HCT116 (cell line): ENCODE measurements at regions not wholly inside any gene's neighbourhood (a gene's known extent, or its start where the extent isn't known, plus 50 kb on each side); places are given as distances from the start of the nearest gene placed in this dataset.

Experiments
- ATAC-seq: fragments of 200-7000 bp; cut with Tn5 transposase; 2 replicates; pipeline ENCODE4 v1.9.1; 2020; ENCODE audit warnings: mild to moderate bottlenecking, moderate library complexity
- BruUV-seq: library from RNA; stranded (reverse); fragments of 400-500 nt; replicated peaks from 2 replicates; lab custom pipeline; 2021; lab: Mats Ljungman, UMichigan
- CTCF ChIA-PET: fragments of 300-600 bp; sonication (Branson Sonifier 250); formaldehyde crosslinking; loops from one replicate; lab custom pipeline; 2021; ENCODE audit warnings: antibody characterized with exemption; lab: Charles Lee
- POLR2A ChIA-PET: fragments of 300-600, 350-600 bp; sonication (Branson Sonifier 250); formaldehyde crosslinking; loops from one replicate; lab custom pipeline; 2021; ENCODE audit warnings: antibody characterized with exemption; lab: Charles Lee
- RAD21 ChIA-PET, 2 experiments: fragments of 300-600 bp; sonication (Branson Sonifier 250); formaldehyde crosslinking; loops; one replicate each; lab custom pipeline; 2023; ENCODE audit warnings: low total read pairs in 2 of 2; ENCODE audit not compliant: uncharacterized antibody in 2 of 2, unreplicated experiment in 2 of 2, low non-redundant PET in 1 of 2; lab: Charles Lee
- DNase-seq: peaks from one replicate; pipeline ENCODE4 v3.0.0-alpha.2; 2010; ENCODE audit warnings: low read depth, low spot score
- H2AFZ ChIP-seq: fragments of 200-600 bp; shearing (Covaris generic), sonication (generic); 2 replicates; pipeline ENCODE4 v1.6.1; 2017; ENCODE audit warnings: low read depth, mixed run types, mixed read lengths, antibody characterized with exemption, low read length; ENCODE audit not compliant: poor library complexity, severe bottlenecking
- H3K27ac ChIP-seq: 2 replicates; pipeline ENCODE4 v1.5.1; 2012; ENCODE audit warnings: low read depth, low read length
- H3K27me3 ChIP-seq: fragments of 200-600 bp; sonication (generic); 2 replicates; pipeline ENCODE4 v1.6.1; 2016; ENCODE audit warnings: mixed run types, low read length, mixed read lengths; ENCODE audit not compliant: insufficient read depth
- H3K36me3 ChIP-seq, 2 experiments: fragments of 200-500 bp in 1 of 2; fragments of 200-600 bp in 1 of 2; sonication (Bioruptor generic) in 1 of 2; sonication (generic) in 1 of 2; 2 replicates each; pipeline versions ENCODE4 v1.5.1 to v1.6.1; 2014 to 2016; ENCODE audit warnings: low read length in 2 of 2, inconsistent platforms in 1 of 2, mixed read lengths in 1 of 2, mixed run types in 1 of 2; ENCODE audit not compliant: insufficient read depth in 2 of 2, control insufficient read depth in 1 of 2
- H3K4me1 ChIP-seq, 2 experiments: fragments of 200-600 bp in 1 of 2; sonication (generic) in 1 of 2; 2 replicates each; pipeline versions ENCODE4 v1.5.1 to v1.6.1; 2012 to 2017; ENCODE audit warnings: low read length in 2 of 2, inconsistent platforms in 1 of 2, mild to moderate bottlenecking in 1 of 2, mixed read lengths in 1 of 2, mixed run types in 1 of 2, moderate library complexity in 1 of 2; ENCODE audit not compliant: insufficient read depth in 2 of 2, control insufficient read depth in 1 of 2
- H3K4me2 ChIP-seq: fragments of 200-600 bp; sonication (generic); 2 replicates; pipeline ENCODE4 v1.6.1; 2017; ENCODE audit warnings: mixed run types, low read length, mixed read lengths
- H3K4me3 ChIP-seq, 2 experiments: fragments of 200-600 bp in 1 of 2; sonication (generic) in 1 of 2; replicated peaks in 1 of 2; 2 replicates each; pipeline ENCODE4 v1.5.1; 2011 to 2016; ENCODE audit warnings: low read length in 2 of 2, control low read depth in 1 of 2, low read depth in 1 of 2, mild to moderate bottlenecking in 1 of 2, mixed read lengths in 1 of 2, mixed run types in 1 of 2
- H3K79me2 ChIP-seq: fragments of 200-600 bp; sonication (generic); 2 replicates; pipeline ENCODE4 v1.6.1; 2017; ENCODE audit warnings: mild to moderate bottlenecking, mixed run types, low read length, moderate library complexity, mixed read lengths; ENCODE audit not compliant: insufficient read depth
- H3K9ac ChIP-seq: fragments of 200-600 bp; sonication (generic); 2 replicates; pipeline ENCODE4 v1.6.1; 2016; ENCODE audit warnings: low read length, mixed read lengths
- H3K9me2 ChIP-seq: fragments of 200-600 bp; sonication (generic), shearing (Covaris generic); 2 replicates; pipeline ENCODE4 v1.6.1; 2017; ENCODE audit warnings: mixed run types, mild to moderate bottlenecking, moderate library complexity; ENCODE audit not compliant: insufficient read depth
- H3K9me3 ChIP-seq, 2 experiments: fragments of 200-500 bp in 1 of 2; fragments of 200-600 bp in 1 of 2; sonication (Bioruptor generic) in 1 of 2; sonication (generic) in 1 of 2; 2 replicates each; pipeline ENCODE4 v1.6.1; 2014 to 2017; ENCODE audit warnings: low read length in 2 of 2, mixed read lengths in 2 of 2, inconsistent platforms in 1 of 2, low read depth in 1 of 2, mild to moderate bottlenecking in 1 of 2, mixed run types in 1 of 2, moderate library complexity in 1 of 2; ENCODE audit not compliant: control insufficient read depth in 1 of 2, insufficient read depth in 1 of 2
- H4K20me1 ChIP-seq: fragments of 200-600 bp; sonication (generic), shearing (Covaris generic); 2 replicates; pipeline ENCODE4 v1.6.1; 2017; ENCODE audit warnings: mixed run types, mild to moderate bottlenecking, moderate library complexity; ENCODE audit not compliant: insufficient read depth
- EGR1 ChIP-seq: IDR thresholded peaks from 2 replicates; pipeline ENCODE4 v1.6.1; 2012; ENCODE audit warnings: low read depth
- ELF1 ChIP-seq: IDR thresholded peaks from 2 replicates; pipeline ENCODE4 v1.6.1; 2012; ENCODE audit warnings: low read depth, borderline replicate concordance
- EZH2phosphoT487 ChIP-seq: fragments of 200-600 bp; IDR thresholded peaks from 2 replicates; pipeline ENCODE4 v1.6.1; 2018; ENCODE audit warnings: antibody characterized with exemption, borderline replicate concordance
- FOSL1 ChIP-seq: IDR thresholded peaks from 2 replicates; pipeline ENCODE4 v1.6.1; 2012; ENCODE audit warnings: low read depth
- JUND ChIP-seq: IDR thresholded peaks from 2 replicates; pipeline ENCODE4 v1.6.1; 2012
- POLR2A ChIP-seq: IDR thresholded peaks from 2 replicates; pipeline ENCODE4 v1.7.0; 2011; ENCODE audit warnings: borderline replicate concordance; ENCODE audit not compliant: insufficient read depth, insufficient read length; ENCODE audit errors: extremely low read depth
- SRF ChIP-seq: IDR thresholded peaks from 2 replicates; pipeline ENCODE4 v1.6.1; 2012; ENCODE audit warnings: low read depth
- ZFX ChIP-seq: fragments of 450-650 bp; IDR thresholded peaks from 2 replicates; pipeline ENCODE4 v1.6.1; 2017
- intact Hi-C: fragments of 100-400 bp; cut with micrococcal nuclease; formaldehyde crosslinking; loops from 2 replicates; pipeline ENCODE4 v1.10.0; 2022
- TF ChIP-seq, protein P1 (sequence below): IDR thresholded peaks from 2 replicates; pipeline ENCODE4 v1.6.1; 2012; ENCODE audit warnings: low read depth
- TF ChIP-seq, protein P2 (sequence below): IDR thresholded peaks from 2 replicates; pipeline ENCODE4 v1.6.1; 2012

DNA sequence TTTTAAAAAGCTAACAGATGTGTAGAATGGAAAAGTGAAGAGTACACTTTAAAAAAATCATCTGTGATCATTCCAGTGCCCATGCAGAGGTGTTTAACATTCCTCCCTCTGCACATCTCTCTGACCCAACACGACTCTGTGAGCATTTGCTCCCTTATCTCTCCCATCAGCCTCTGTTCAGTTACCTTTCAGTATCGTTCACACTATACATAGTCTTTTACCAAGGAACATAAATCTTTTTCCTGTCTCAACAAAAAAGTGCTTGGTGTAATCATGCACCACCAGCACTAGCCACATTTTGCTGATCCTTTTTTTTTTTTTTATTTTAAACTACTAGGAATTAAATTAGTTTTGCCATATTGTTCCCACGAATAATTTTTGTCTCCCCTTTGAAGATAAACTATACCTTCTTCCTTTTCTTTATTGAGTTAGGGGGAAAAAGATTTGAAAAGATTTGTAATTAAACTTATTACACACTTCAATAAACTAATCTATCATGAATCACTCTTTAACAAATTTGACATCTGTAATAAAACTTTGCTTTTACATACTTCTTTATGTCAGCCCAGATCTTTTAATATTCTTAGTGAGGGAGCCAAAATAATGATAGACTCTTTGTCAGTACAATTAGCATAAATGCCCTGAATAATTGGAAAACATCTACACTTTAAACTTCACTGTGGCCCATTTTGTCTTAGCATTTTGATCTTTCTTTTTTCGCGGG, 489.8 kb upstream of the FANCL start:
- Histone ChIP-seq H3K4me1 (peaks cover 7 to 10% of the 10 kb centered on the region in 2 experiments; a peak in 2 of 4 replicates), H4K20me1 (no peaks in the 10 kb centered on the region), H3K4me2 (no peak overlapping the region), H3K9ac (no peak overlapping the region), H3K79me2 (no peaks in the 10 kb centered on the region), H3K9me2 (no peaks in the 10 kb centered on the region), H3K27ac (no peak overlapping the region), H3K36me3 (no peaks in the 10 kb centered on the region), H3K9me3 (no peaks in the 10 kb centered on the region), H2AFZ (no peak overlapping the region), H3K4me3 (no peak overlapping the region), H3K27me3 (no peaks in the 10 kb centered on the region; the same call in 1 of the 2 replicates)
- ATAC-seq (no peak), DNase-seq (no peak)
- CTCF ChIA-PET = no interaction called here
- TF ChIP-seq FOSL1 = no peak
- no peak for TF ChIP-seq JUND
- TF ChIP-seq, protein P1, sequence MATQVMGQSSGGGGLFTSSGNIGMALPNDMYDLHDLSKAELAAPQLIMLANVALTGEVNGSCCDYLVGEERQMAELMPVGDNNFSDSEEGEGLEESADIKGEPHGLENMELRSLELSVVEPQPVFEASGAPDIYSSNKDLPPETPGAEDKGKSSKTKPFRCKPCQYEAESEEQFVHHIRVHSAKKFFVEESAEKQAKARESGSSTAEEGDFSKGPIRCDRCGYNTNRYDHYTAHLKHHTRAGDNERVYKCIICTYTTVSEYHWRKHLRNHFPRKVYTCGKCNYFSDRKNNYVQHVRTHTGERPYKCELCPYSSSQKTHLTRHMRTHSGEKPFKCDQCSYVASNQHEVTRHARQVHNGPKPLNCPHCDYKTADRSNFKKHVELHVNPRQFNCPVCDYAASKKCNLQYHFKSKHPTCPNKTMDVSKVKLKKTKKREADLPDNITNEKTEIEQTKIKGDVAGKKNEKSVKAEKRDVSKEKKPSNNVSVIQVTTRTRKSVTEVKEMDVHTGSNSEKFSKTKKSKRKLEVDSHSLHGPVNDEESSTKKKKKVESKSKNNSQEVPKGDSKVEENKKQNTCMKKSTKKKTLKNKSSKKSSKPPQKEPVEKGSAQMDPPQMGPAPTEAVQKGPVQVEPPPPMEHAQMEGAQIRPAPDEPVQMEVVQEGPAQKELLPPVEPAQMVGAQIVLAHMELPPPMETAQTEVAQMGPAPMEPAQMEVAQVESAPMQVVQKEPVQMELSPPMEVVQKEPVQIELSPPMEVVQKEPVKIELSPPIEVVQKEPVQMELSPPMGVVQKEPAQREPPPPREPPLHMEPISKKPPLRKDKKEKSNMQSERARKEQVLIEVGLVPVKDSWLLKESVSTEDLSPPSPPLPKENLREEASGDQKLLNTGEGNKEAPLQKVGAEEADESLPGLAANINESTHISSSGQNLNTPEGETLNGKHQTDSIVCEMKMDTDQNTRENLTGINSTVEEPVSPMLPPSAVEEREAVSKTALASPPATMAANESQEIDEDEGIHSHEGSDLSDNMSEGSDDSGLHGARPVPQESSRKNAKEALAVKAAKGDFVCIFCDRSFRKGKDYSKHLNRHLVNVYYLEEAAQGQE = no peak
- TF ChIP-seq ZFX = no peak
- no peak for TF ChIP-seq EGR1
- no peak for TF ChIP-seq ELF1
- no peak for TF ChIP-seq EZH2phosphoT487
- TF ChIP-seq SRF = no peak
- TF ChIP-seq, protein P2, sequence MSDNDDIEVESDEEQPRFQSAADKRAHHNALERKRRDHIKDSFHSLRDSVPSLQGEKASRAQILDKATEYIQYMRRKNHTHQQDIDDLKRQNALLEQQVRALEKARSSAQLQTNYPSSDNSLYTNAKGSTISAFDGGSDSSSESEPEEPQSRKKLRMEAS = no peak
- no peak for TF ChIP-seq POLR2A
- POLR2A ChIA-PET = no interaction called here
- intact Hi-C loops = no loop called here
- BruUV-seq = no TSS peak
- RAD21 ChIA-PET = no interaction called here
